Fibroblast of skin of back (primary cell): ENCODE measurements at regions not wholly inside any gene's neighbourhood (a gene's known extent, or its start where the extent isn't known, plus 50 kb on each side); places are given as distances from the start of the nearest gene placed in this dataset.

Source experiments
- DNase-seq: peaks from one replicate; pipeline ENCODE4 v3.0.0-alpha.2; 2013

- DNase-seq, result no peak
Observed at GRCh38 chr2:8459474-8459873, 222.4 kb upstream of the ID2 start.

GRCh38 chr2:8461341-8461740 lies 220.5 kb upstream of the ID2 start:
- no peak for DNase-seq

GRCh38 chr2:8462280-8462679 lies 219.6 kb upstream of the ID2 start:
- DNase-seq, result no peak

- no peak for DNase-seq
Observed at GRCh38 chr2:8462899-8463648, 218.8 kb upstream of the ID2 start.

- DNase-seq, result no peak
Observed at GRCh38 chr2:8465560-8465959, 216.3 kb upstream of the ID2 start.

GRCh38 chr2:8469709-8470493 lies 212.0 kb upstream of the ID2 start:
- DNase-seq, result no peak

GRCh38 chr2:8472545-8473323 lies 209.1 kb upstream of the ID2 start:
- no peak for DNase-seq

DNA sequence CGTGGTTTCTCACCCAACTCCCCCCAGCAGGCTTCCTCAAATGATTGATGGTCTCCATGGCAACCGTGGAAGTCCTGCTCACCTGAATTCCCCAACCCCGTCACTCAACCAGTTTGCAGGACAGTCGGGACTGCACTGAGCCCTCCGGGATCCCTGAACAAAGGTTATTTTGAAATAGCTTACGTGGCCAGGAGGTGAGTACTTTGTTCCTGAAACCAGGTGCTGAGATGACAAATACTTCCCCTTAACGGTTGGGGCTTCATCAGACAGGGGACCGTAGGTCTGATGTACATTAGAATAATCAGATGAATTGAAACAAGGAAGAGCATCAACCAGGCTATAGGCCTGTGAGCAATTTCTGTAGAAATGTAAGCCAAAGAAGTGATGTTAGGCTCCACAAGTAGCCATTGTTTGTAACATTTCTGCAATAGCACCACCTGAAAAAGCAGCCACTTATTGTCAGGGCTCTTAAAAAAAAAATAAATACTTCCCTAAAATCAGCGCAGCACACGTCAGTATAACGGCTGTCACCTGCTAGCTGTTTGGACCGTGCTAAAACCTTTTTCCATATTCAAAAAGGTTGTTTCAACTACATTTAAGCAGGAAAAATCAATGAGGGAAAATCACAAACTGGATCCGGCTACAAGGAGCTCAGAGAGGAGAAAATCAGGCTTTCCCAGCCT lies 206.4 kb upstream of the ID2 start:
- no peak for DNase-seq

GRCh38 chr2:8477552-8478470 lies 204.0 kb upstream of the ID2 start:
- no peak for DNase-seq

DNA sequence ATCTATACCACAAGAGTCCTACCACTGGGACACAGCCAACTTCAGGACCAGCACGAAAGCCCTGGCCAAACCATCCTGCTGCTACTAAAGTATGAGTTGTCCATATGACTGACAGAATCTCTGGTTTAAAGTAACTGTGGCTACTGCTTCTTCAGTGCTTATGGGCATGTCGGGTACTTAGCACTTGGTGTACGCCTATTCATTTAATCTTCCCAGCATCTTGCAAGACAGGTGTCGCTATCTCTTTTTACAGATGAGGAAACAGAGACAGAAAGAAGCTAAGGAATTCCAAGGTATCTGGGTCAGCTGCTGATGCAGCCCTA lies 203.4 kb upstream of the ID2 start:
- no peak for DNase-seq

DNA sequence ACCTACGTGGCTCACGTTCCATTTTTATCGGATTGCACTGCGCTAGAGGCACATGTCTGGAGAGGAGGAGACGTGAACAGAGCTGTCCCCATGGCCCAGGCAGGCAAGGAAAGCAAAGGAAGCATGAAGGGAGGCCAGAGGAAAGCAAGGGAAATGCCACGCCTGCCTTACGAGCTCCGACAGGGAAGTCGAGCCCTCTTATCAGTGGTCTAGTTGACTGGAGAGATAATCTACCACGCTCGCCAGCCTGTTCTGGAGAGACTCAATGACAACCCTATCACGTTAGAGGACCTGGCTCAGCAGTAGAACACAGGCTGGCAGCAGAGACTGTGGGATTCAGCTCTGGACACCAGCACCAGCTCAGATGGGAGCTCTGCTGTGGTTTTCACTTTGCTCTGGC lies 202.6 kb upstream of the ID2 start:
- DNase-seq, result no peak

- no peak for DNase-seq
Observed at GRCh38 chr2:8480915-8481314, 200.9 kb upstream of the ID2 start.

GRCh38 chr2:8481463-8482009 lies 200.3 kb upstream of the ID2 start:
- no peak for DNase-seq

- no peak for DNase-seq
Observed at GRCh38 chr2:8482432-8482831, 199.4 kb upstream of the ID2 start.

DNA sequence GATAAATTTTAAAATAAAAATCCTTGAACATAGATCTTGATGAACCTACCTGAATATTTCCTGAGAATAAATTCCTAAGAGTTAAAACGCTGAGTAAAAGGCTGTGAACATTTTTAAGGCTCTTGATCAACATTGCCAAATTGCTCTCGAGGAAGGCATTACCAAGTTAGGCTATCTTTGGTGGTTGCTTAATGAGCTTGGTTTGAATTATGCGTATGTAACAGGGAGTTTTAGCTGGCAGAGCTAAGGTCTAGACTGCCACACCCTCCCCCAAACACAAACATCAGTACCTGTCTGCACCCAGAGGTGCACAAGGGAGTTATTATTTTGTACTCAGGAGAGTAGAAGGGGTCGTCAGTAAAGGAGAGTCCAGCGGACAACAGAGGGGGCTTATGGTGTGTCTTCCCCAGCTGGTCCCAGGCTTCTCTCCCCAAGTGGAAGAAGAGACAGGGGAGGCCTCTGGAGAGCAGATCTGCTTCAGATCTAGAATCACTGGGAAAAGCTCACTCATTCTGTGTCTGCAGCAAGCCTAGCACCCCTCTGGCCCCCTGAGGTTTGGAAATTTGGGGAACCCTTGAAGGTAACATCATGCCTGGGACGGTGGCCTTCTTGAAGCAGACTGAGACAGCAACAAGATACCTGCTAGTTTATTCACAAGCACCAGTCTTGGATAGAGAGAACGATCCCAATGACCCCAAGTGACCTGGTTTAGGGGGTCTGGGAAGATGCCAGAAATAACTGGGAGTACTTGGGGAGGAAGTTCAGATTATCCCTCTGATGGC lies 197.2 kb upstream of the ID2 start:
- no peak for DNase-seq

- DNase-seq, result no peak
Observed at GRCh38 chr2:8485736-8486135, 196.1 kb upstream of the ID2 start.

DNA sequence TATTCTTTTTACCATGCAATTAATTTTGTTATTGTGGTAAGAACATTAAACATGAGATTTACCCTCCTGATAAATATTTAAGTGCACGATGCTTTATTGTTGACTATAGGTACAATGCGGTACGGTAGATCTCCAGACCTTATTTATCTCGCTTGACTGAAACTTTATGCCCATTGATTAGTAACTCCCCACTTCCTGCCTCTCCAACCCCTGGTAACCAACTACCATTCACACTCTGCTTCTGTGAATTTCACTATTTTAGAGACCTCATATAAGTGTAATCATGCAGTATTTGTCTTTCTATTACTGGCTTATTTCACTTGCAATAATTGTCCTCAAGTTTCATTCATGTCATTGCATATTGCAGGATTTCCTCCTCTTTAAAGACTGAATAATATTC lies 195.7 kb upstream of the ID2 start:
- DNase-seq, result no peak

- DNase-seq, result peak; percentile 43
Observed at GRCh38 chr2:8487461-8487932, 194.4 kb upstream of the ID2 start.

DNA sequence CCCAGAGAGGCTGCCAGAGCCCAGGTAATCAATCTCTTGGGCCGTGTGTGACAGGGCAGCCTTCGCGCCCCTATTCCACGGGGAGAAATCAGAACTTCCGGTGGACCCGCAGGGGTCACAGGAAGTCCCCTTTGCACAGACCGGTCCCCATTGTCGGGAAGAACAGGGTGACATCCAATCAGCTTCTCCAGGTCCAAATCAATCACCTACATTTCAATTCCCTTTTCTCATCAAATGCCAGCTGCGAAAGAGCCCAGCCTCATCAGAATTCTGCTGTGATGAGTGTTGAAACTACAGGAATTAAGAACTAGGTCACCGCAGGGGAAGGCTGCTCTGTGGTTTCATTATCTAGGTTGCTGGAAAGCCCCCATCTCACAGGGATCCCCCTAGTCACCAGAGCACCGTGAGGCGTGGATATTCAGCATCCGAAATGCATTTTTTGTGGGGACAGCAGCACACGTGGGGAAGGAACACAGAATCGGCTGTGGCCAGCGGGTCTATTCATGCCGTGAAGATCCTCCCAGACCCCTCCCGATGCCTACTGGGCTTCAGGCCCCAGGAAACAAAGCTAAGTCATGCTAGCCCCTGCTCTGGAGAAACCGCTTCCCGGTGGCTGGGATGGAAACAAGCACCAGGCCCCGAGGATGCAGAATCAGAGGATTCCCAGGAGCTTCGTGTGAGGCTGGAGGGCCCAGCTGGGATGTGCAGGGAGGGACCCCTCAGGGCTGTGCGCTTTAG lies 193.7 kb upstream of the ID2 start:
- DNase-seq, result peak; percentile 8

DNA sequence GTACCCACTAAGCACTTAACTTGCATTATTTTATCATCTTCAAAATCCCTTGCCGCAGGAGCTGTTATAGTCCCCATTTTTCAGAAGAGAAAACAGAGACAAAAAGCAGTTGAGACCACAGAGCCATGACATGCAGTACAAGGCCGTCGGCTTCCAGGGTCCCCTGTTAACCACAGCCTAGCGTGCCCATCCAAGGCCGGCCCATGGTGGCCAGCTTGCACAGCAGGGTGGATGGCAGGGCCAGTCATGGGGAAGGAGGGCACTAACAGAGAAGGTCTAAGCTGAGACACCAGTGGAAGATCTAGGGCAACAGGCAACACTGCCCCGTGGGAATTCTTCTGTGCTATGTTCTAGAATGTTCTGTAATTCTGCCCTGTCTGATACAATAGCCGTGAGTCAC lies 192.6 kb upstream of the ID2 start:
- no peak for DNase-seq
